GM12878 (cell line): ENCODE measurements at regions not wholly inside any gene's neighbourhood (a gene's known extent, or its start where the extent isn't known, plus 50 kb on each side); places are given as distances from the start of the nearest gene placed in this dataset.

ENCODE experiments used
- ATAC-seq: fragments of 200-7000 bp; cut with Tn5 transposase; 3 replicates; pipeline ENCODE4 v1.9.1; 2020; ENCODE audit warnings: mild to moderate bottlenecking, moderate library complexity
- BruUV-seq: library from RNA; stranded (reverse); fragments of 400-500 nt; replicated peaks from 2 replicates; lab custom pipeline; 2021; lab: Mats Ljungman, UMichigan
- CTCF ChIA-PET: fragments of 300-600 bp; sonication (Branson Sonifier 250); formaldehyde crosslinking; extraction: SDS; loops from one replicate; lab custom pipeline; 2021; ENCODE audit warnings: inconsistent platforms; lab: Yijun Ruan, JAX
- POLR2A ChIA-PET: fragments of 350-600 bp; formaldehyde crosslinking; extraction: SDS; loops from one replicate; lab custom pipeline; 2021; ENCODE audit warnings: inconsistent platforms; lab: Charles Lee
- RAD21 ChIA-PET: fragments of 300-600 bp; sonication (Branson Sonifier 250); formaldehyde crosslinking; loops from one replicate; lab custom pipeline; 2023; ENCODE audit warnings: antibody characterized with exemption; ENCODE audit not compliant: unreplicated experiment; lab: Charles Lee
- SMC1A ChIA-PET: fragments of 300-600 bp; sonication (Branson Sonifier 250); formaldehyde crosslinking; loops from one replicate; lab custom pipeline; 2023; ENCODE audit not compliant: unreplicated experiment, uncharacterized antibody; lab: Charles Lee
- DNase-seq: peaks from one replicate; pipeline ENCODE4 v3.0.0-alpha.2; 2011; ENCODE audit warnings: low read depth, low spot score
- FAIRE-seq: peaks from 3 replicates; lab custom pipeline; 2011; peaks lifted over from hg19 to GRCh38; lab: Jason Lieb, UNC
- H2AFZ ChIP-seq: 2 replicates; pipeline ENCODE4 v1.6.0; 2011; ENCODE audit warnings: low read depth, low read length, control low read depth; ENCODE audit not compliant: control insufficient read depth
- H3K27ac ChIP-seq: 2 replicates; pipeline ENCODE4 v1.5.1; 2011; ENCODE audit warnings: control low read depth; ENCODE audit not compliant: control insufficient read depth, insufficient read depth
- H3K27me3 ChIP-seq, 2 experiments: replicated peaks in 1 of 2; 2 replicates each; pipeline versions ENCODE4 v1.6.0 to v1.6.1; 2011; ENCODE audit warnings: low read length in 1 of 2; ENCODE audit not compliant: control insufficient read depth in 2 of 2, insufficient read depth in 2 of 2
- H3K36me3 ChIP-seq, 2 experiments: 2 replicates each; pipeline ENCODE4 v1.5.1; 2011; ENCODE audit warnings: low read length in 1 of 2; ENCODE audit not compliant: control insufficient read depth in 2 of 2, insufficient read depth in 2 of 2
- H3K4me1 ChIP-seq: 2 replicates; pipeline ENCODE4 v1.6.1; 2011; ENCODE audit warnings: mild to moderate bottlenecking, low read length, moderate library complexity, mixed read lengths; ENCODE audit not compliant: control insufficient read depth, insufficient read depth
- H3K4me2 ChIP-seq: 2 replicates; pipeline ENCODE4 v1.6.0; 2011; ENCODE audit warnings: control low read depth; ENCODE audit not compliant: control insufficient read depth, insufficient read depth
- H3K4me3 ChIP-seq: fragments of 200-600 bp; sonication (generic); 2 replicates; pipeline ENCODE4 v1.5.1; 2016
- H3K79me2 ChIP-seq: 2 replicates; pipeline ENCODE4 v1.6.0; 2011; ENCODE audit warnings: low read length; ENCODE audit not compliant: control insufficient read depth, insufficient read depth
- H3K9ac ChIP-seq: 2 replicates; pipeline ENCODE4 v1.8.0; 2011; ENCODE audit warnings: low read length, control low read depth, mixed read lengths; ENCODE audit not compliant: control insufficient read depth, insufficient read depth
- H3K9me3 ChIP-seq: replicated peaks from 3 replicates; pipeline ENCODE4 v1.5.1; 2011; ENCODE audit warnings: mild to moderate bottlenecking, low read length; ENCODE audit not compliant: control insufficient read depth, insufficient read depth
- H4K20me1 ChIP-seq: 2 replicates; pipeline ENCODE4 v1.6.0; 2011; ENCODE audit not compliant: control insufficient read depth, insufficient read depth
- LARP7 ChIP-seq: fragments of 450-650 bp; IDR thresholded peaks from 2 replicates; pipeline ENCODE4 v1.6.1; 2017; ENCODE audit warnings: mild to moderate bottlenecking
- MEF2B ChIP-seq: fragments of 450-650 bp; IDR thresholded peaks from 2 replicates; pipeline ENCODE4 v1.6.1; 2018; ENCODE audit warnings: mild to moderate bottlenecking, moderate library complexity; ENCODE audit not compliant: partially characterized antibody, poor library complexity, severe bottlenecking
- NRF1 ChIP-seq: conservative IDR thresholded peaks from 2 replicates; pipeline ENCODE4 v1.6.1; 2011; ENCODE audit warnings: mild to moderate bottlenecking, low read depth, low read length, improper control_type of control experiment
- SIX5 ChIP-seq: IDR thresholded peaks from 2 replicates; pipeline ENCODE4 v1.6.1; 2011; ENCODE audit warnings: mild to moderate bottlenecking, low read depth, low read length, moderate library complexity; ENCODE audit not compliant: severe bottlenecking
- ZBED1 ChIP-seq: IDR thresholded peaks from 2 replicates; pipeline ENCODE4 v1.6.1; 2016; ENCODE audit warnings: borderline replicate concordance
- ZBTB4 ChIP-seq: fragments of 450-650 bp; formaldehyde crosslinking; IDR thresholded peaks from 2 replicates; pipeline ENCODE4 v1.4.0; 2022; ENCODE audit warnings: mild to moderate bottlenecking, moderate library complexity
- WGBS: methylation state at CpG from one replicate; pipeline ENCODE4 v1.1.6; 2016; ENCODE audit warnings: low lambda C conversion rate; ENCODE audit not compliant: insufficient replicate concordance, insufficient coverage; ENCODE audit errors: missing lambda C conversion rate; 5-methylcytosine and 5-hydroxymethylcytosine counted together
- in situ Hi-C: fragments of 300-500 bp; cut with MboI; formaldehyde crosslinking; loops from 9 replicates; pipeline ENCODE4 v1.14.3; 2018; ENCODE audit warnings: mixed read lengths
- intact Hi-C: fragments of 100-400 bp; cut with micrococcal nuclease; formaldehyde crosslinking; loops from one replicate; pipeline ENCODE4 v1.14.2; 2022; ENCODE audit not compliant: unreplicated experiment

- intact Hi-C loops = no loop called here
- TF ChIP-seq NRF1 = no peak
- TF ChIP-seq SIX5 = no peak
- ChIA-PET SMC1A (no interaction called here), POLR2A (no interaction called here), CTCF (no interaction called here), RAD21 (no interaction called here)
- no peaks in the 10 kb centered on the region for H3K36me3 ChIP-seq
- H3K9ac ChIP-seq = no peak overlapping the region
- H3K27me3 ChIP-seq = no peaks in the 10 kb centered on the region
- no TSS peak for BruUV-seq
- H3K9me3 ChIP-seq = no peaks in the 10 kb centered on the region
- no peaks in the 10 kb centered on the region for H3K79me2 ChIP-seq
- H3K4me1 ChIP-seq = no peaks in the 10 kb centered on the region
- no peak overlapping the region for H2AFZ ChIP-seq
- in situ Hi-C loops = no loop called here
- FAIRE-seq (no peak), ATAC-seq (no peak), DNase-seq (no peak)
- no peaks in the 10 kb centered on the region for H4K20me1 ChIP-seq
- 14% methylated on average over 3 of the region's 3 CpGs for WGBS
- no peak overlapping the region for H3K4me2 ChIP-seq
- H3K27ac ChIP-seq = no peak overlapping the region
- no peak overlapping the region for H3K4me3 ChIP-seq
Observed at GRCh38 chr6:147621263-147621662, 112.8 kb downstream of the SAMD5 start.

GRCh38 chr6:147621961-147622360 lies 113.5 kb downstream of the SAMD5 start:
- POLR2A ChIA-PET = no interaction called here
- H3K27me3 ChIP-seq = no peaks in the 10 kb centered on the region

More at GRCh38 chr6:147621961-147622360, 113.5 kb downstream of the SAMD5 start:
- in situ Hi-C loops (no loop called here), intact Hi-C loops (no loop called here)
- 0% methylated on average over 2 of the region's 2 CpGs for WGBS
- no peaks in the 10 kb centered on the region for H3K9me3 ChIP-seq
- no TSS peak for BruUV-seq
- TF ChIP-seq ZBTB4 (CRISPR knock-in tag) (no peak), MEF2B (no peak), ZBED1 (no peak), LARP7 (no peak)
- TF ChIP-seq, all 136 proteins: peak for 0
- CTCF ChIA-PET = no interaction called here
- H3K4me1 ChIP-seq = no peaks in the 10 kb centered on the region
- RAD21 ChIA-PET = no interaction called here
- FAIRE-seq = no peak
- no peaks in the 10 kb centered on the region for H3K36me3 ChIP-seq
- no peak for ATAC-seq
- no peak overlapping the region for H3K4me3 ChIP-seq
- no peaks in the 10 kb centered on the region for H4K20me1 ChIP-seq
- no peak overlapping the region for H3K9ac ChIP-seq
- H3K27ac ChIP-seq = no peak overlapping the region
- no peaks in the 10 kb centered on the region for H3K79me2 ChIP-seq
- no peak for DNase-seq
- SMC1A ChIA-PET = no interaction called here
- no peak overlapping the region for H2AFZ ChIP-seq
- no peak overlapping the region for H3K4me2 ChIP-seq
